Hepatocyte (in vitro differentiated cells): ENCODE measurements at regions not wholly inside any gene's neighbourhood (a gene's known extent, or its start where the extent isn't known, plus 50 kb on each side); places are given as distances from the start of the nearest gene placed in this dataset.
A peak's percentile ranks its signal among the peaks of the same experiment; 100 is the strongest.
"Not testable (repeated sequence)": the region's sequence is repeated elsewhere in the genome, so short reads cannot be mapped to it uniquely, and the experiment has no call there.

ENCODE experiments used
- DNase-seq: peaks from one replicate; pipeline ENCODE4 v3.0.0-alpha.2; 2016; ENCODE audit warnings: low spot score
- H2AFZ ChIP-seq: fragments of 200-600 bp; sonication (generic); 2 replicates; pipeline ENCODE4 v1.6.0; 2016; ENCODE audit warnings: antibody characterized with exemption, mild to moderate bottlenecking
- H3K27ac ChIP-seq: fragments of 200-600 bp; sonication (generic); 2 replicates; pipeline ENCODE4 v1.5.1; 2016; ENCODE audit warnings: mild to moderate bottlenecking
- H3K27me3 ChIP-seq: fragments of 200-600 bp; sonication (generic); 2 replicates; pipeline ENCODE4 v1.6.1; 2016
- H3K36me3 ChIP-seq: fragments of 200-600 bp; sonication (generic); replicated peaks from 2 replicates; pipeline ENCODE4 v1.5.1; 2016; ENCODE audit warnings: low read depth; ENCODE audit not compliant: insufficient read depth
- H3K4me1 ChIP-seq: fragments of 200-600 bp; sonication (generic); 2 replicates; pipeline ENCODE4 v1.5.1; 2016; ENCODE audit warnings: mild to moderate bottlenecking, moderate library complexity; ENCODE audit not compliant: insufficient read depth
- H3K4me2 ChIP-seq: fragments of 200-600 bp; sonication (generic); 2 replicates; pipeline ENCODE4 v1.6.0; 2016
- H3K4me3 ChIP-seq: fragments of 200-600 bp; sonication (generic); 2 replicates; pipeline ENCODE4 v1.5.1; 2016; ENCODE audit warnings: mild to moderate bottlenecking
- H3K79me2 ChIP-seq: fragments of 200-600 bp; sonication (generic); 2 replicates; pipeline ENCODE4 v1.6.0; 2017; ENCODE audit warnings: mild to moderate bottlenecking
- H3K9me2 ChIP-seq: fragments of 200-600 bp; sonication (generic); replicated peaks from 2 replicates; pipeline ENCODE4 v1.6.0; 2017; ENCODE audit warnings: mild to moderate bottlenecking; ENCODE audit not compliant: insufficient read depth
- H3K9me3 ChIP-seq: fragments of 200-600 bp; sonication (generic); 2 replicates; pipeline ENCODE4 v1.5.1; 2016; ENCODE audit warnings: low read depth, mild to moderate bottlenecking
- H4K20me1 ChIP-seq: fragments of 200-600 bp; sonication (generic); 2 replicates; pipeline ENCODE4 v1.6.0; 2016; ENCODE audit warnings: mild to moderate bottlenecking; ENCODE audit not compliant: insufficient read depth, poor library complexity, severe bottlenecking
- EZH2 ChIP-seq: fragments of 200-600 bp; sonication (generic); IDR thresholded peaks from 2 replicates; pipeline ENCODE4 v1.6.1; 2016; ENCODE audit warnings: antibody characterized with exemption, mild to moderate bottlenecking, borderline replicate concordance
- EZH2phosphoT487 ChIP-seq: fragments of 200-600 bp; sonication (generic); IDR thresholded peaks from one replicate; pipeline ENCODE4 v1.6.1; 2018; ENCODE audit warnings: antibody characterized with exemption, mild to moderate bottlenecking, low read depth, moderate library complexity; ENCODE audit not compliant: unreplicated experiment, severe bottlenecking
- WGBS: methylation state at CpG from one replicate; pipeline ENCODE4 v1.1.6; 2016; ENCODE audit warnings: low lambda C conversion rate; ENCODE audit errors: missing lambda C conversion rate; 5-methylcytosine and 5-hydroxymethylcytosine counted together
- TF ChIP-seq, protein P1 (sequence below): fragments of 200-600 bp; sonication (generic); IDR thresholded peaks from 2 replicates; pipeline ENCODE4 v1.5.1; 2016; ENCODE audit warnings: antibody characterized with exemption, mild to moderate bottlenecking; ENCODE audit not compliant: poor library complexity

DNA sequence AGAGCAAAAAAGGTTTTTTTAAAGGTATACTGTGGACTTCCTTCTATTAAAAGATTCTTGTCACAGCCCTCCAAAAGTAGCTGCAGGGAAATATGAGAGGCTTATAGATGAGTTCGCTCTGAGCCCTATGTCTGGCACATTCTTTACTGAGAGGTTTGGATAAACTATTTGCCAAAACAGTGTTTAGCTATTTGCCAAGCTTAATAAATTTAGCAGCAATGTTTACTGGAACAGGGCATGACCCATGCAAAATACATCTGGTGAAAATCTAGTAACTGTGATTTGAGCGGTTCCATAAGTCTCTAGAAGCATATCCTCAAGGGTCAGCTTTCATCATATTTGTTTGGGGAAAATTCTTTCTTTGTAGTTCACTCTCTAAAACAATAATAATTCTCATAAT, 1696.7 kb upstream of the PIK3C3 start:
- H3K79me2 ChIP-seq, result no peaks in the 10 kb centered on the region
- no peaks in the 10 kb centered on the region for H3K27me3 ChIP-seq
- TF ChIP-seq, protein P1, sequence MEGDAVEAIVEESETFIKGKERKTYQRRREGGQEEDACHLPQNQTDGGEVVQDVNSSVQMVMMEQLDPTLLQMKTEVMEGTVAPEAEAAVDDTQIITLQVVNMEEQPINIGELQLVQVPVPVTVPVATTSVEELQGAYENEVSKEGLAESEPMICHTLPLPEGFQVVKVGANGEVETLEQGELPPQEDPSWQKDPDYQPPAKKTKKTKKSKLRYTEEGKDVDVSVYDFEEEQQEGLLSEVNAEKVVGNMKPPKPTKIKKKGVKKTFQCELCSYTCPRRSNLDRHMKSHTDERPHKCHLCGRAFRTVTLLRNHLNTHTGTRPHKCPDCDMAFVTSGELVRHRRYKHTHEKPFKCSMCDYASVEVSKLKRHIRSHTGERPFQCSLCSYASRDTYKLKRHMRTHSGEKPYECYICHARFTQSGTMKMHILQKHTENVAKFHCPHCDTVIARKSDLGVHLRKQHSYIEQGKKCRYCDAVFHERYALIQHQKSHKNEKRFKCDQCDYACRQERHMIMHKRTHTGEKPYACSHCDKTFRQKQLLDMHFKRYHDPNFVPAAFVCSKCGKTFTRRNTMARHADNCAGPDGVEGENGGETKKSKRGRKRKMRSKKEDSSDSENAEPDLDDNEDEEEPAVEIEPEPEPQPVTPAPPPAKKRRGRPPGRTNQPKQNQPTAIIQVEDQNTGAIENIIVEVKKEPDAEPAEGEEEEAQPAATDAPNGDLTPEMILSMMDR, result no peak
- TF ChIP-seq EZH2 (no peak), EZH2phosphoT487 (no peak)
- H3K9me2 ChIP-seq, result no peaks in the 10 kb centered on the region
- peak; percentile 12 for DNase-seq
- H3K9me3 ChIP-seq, result no peaks in the 10 kb centered on the region
- 46% methylated on average over 2 of the region's 2 CpGs for WGBS
- H3K27ac ChIP-seq, result peak overlapping the region; percentile 9
- no peaks in the 10 kb centered on the region for H3K36me3 ChIP-seq
- no peak overlapping the region for H2AFZ ChIP-seq
- peaks cover 6% of the 10 kb centered on the region for H3K4me1 ChIP-seq
- no peak overlapping the region for H3K4me3 ChIP-seq
- peak overlapping the region; percentile 21 for H3K4me2 ChIP-seq
- no peaks in the 10 kb centered on the region for H4K20me1 ChIP-seq

DNA sequence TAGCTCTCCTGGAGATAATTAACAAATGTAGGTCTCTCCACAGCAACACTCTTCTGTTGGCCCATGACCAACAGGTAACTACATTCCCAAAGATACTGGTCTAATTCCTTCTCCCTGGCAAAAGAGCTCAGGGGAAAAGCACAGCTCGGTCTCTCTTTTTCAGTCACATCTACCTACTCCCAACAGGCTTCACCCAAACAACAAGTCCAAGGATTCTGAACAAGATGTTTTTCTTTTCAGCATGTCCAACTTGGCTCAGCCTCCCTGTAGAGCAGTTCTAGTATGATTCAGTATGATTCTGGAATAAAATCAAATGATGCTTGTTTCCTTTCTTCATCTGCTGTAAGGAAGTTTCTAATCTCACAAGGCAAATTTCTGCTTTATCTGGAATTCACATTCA, 1704.8 kb upstream of the PIK3C3 start:
- no peak for DNase-seq
- H3K4me1 ChIP-seq, result no peaks in the 10 kb centered on the region
- no peaks in the 10 kb centered on the region for H3K27me3 ChIP-seq
- no peak overlapping the region for H2AFZ ChIP-seq
- no peaks in the 10 kb centered on the region for H3K36me3 ChIP-seq
- H3K4me2 ChIP-seq, result no peak overlapping the region
- H3K9me2 ChIP-seq, result no peaks in the 10 kb centered on the region
- WGBS, result 95% methylated on average over 1 of the region's 1 CpG
- no peaks in the 10 kb centered on the region for H3K79me2 ChIP-seq
- no peak for TF ChIP-seq EZH2phosphoT487
- no peak for TF ChIP-seq EZH2
- TF ChIP-seq, protein P1, result no peak
- H3K9me3 ChIP-seq, result no peaks in the 10 kb centered on the region
- H3K27ac ChIP-seq, result no peak overlapping the region
- no peaks in the 10 kb centered on the region for H4K20me1 ChIP-seq
- H3K4me3 ChIP-seq, result no peak overlapping the region

DNA sequence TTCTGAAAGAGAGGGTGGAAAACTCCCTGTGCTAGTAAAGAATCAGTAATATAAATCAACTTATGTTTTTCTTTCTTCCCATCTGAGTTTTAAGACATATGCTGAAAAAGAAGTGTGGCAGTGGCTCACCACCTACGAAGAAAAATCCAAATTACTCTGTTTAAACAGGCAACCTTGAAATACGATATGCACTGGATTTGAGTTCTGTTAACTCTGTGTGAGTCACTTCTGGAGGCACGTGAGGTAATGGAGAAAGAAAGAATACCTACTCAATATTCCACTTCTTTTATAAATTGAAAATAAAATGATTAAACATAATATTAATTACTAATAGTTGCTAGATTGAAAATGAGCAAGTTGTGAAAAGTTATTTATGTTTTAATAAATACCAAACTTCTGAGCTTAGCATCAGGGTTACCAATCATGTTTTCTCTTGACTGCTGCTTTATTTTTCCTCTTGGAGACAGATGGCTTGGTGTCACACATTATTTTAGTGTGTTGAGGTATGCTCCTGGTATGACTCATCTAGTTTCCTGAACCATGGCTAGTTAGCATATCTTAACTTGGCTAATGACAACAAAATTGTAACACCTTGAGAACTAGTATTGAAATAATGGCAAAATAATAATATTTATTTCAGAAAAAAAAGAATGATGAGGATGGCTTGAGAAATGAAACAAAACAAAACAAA, 1705.5 kb upstream of the PIK3C3 start:
- 23% methylated on average over 3 of the region's 3 CpGs for WGBS

DNA sequence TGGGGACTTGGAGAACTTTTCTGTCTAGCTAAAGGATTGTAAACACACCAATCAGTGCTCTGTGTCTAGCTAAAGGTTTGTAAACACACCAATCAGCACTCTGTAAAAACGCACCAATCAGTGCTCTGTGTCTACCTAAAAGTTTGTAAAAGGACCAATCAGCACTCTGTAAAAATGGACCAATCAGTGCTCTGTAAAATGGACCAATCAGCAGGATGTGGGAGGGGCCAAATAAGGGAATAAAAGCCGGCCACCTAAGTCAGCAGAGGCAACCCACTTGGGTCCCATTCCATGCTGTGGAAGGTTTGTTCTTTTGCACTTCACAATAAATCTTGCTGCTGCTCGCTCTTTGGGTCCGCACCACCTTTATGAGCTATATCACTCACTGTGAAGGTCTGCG, 1709.4 kb upstream of the PIK3C3 start:
- not testable (repeated sequence) for H3K27ac ChIP-seq, H3K4me2 ChIP-seq, H2AFZ ChIP-seq, H3K9me2 ChIP-seq, H3K27me3 ChIP-seq, H4K20me1 ChIP-seq, DNase-seq, H3K9me3 ChIP-seq, H3K4me1 ChIP-seq, H3K4me3 ChIP-seq, H3K79me2 ChIP-seq, H3K36me3 ChIP-seq
- WGBS, result 98% methylated on average over 5 of the region's 5 CpGs

More for the DNA sequence above, 1705.5 kb upstream of the PIK3C3 start:
- Histone ChIP-seq H3K4me2 (no peak overlapping the region), H2AFZ (no peak overlapping the region), H3K79me2 (no peaks in the 10 kb centered on the region), H3K9me2 (no peaks in the 10 kb centered on the region), H3K9me3 (no peaks in the 10 kb centered on the region), H3K36me3 (no peaks in the 10 kb centered on the region), H3K4me3 (no peak overlapping the region), H3K27me3 (no peaks in the 10 kb centered on the region), H3K27ac (no peak overlapping the region), H4K20me1 (no peaks in the 10 kb centered on the region), H3K4me1 (no peaks in the 10 kb centered on the region)
- TF ChIP-seq EZH2 (no peak), EZH2phosphoT487 (no peak)
- TF ChIP-seq, protein P1, result no peak
- peak; percentile 8 for DNase-seq
